ENCODE measurements at regions not wholly inside any gene's neighbourhood (a gene's known extent, or its start where the extent isn't known, plus 50 kb on each side); places are given as distances from the start of the nearest gene placed in this dataset.

DNA sequence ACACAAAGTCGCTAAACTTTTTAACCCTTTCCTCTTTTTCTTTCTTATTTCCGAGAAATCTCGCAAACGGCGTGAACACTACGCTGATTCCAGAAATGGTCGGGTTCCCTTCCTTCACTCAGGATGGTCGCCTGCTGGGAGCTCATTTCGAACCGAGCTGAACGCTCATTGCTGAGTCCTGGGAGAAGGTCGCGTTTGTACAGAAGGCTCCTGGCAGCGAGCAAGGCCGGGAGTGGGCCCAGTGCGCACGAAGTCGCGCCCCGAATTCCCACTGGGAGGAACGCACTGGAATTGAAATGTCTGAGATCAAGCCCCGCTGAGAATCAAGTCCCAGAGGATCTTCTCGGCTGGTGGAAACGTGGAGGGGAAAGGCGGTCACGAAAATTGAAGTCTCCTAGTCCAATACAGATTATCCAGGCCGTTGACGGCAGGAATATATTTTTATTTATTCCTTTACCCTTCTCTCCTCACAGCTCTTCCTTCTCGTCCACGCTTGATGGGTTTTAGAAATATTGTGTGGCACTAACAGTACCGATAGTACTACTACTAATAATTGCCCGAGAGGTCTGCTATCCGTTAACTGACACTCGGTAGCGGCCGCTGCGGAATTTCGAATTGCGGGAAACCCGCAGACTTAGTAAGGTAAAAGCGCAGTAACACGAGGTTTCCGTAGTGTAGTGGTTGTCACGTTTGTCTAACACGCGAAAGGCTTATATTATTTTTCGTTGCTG lies 207.2 kb upstream of the ZNF184 start:
- TF ChIP-seq, protein P1, sequence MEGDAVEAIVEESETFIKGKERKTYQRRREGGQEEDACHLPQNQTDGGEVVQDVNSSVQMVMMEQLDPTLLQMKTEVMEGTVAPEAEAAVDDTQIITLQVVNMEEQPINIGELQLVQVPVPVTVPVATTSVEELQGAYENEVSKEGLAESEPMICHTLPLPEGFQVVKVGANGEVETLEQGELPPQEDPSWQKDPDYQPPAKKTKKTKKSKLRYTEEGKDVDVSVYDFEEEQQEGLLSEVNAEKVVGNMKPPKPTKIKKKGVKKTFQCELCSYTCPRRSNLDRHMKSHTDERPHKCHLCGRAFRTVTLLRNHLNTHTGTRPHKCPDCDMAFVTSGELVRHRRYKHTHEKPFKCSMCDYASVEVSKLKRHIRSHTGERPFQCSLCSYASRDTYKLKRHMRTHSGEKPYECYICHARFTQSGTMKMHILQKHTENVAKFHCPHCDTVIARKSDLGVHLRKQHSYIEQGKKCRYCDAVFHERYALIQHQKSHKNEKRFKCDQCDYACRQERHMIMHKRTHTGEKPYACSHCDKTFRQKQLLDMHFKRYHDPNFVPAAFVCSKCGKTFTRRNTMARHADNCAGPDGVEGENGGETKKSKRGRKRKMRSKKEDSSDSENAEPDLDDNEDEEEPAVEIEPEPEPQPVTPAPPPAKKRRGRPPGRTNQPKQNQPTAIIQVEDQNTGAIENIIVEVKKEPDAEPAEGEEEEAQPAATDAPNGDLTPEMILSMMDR (IDR thresholded peaks at IDR 0.05), result no peak
- TF ChIP-seq POLR2A (IDR thresholded peaks at IDR 0.05), result no peak
